Tibial nerve (tissue), 4 donors: ENCODE measurements at regions not wholly inside any gene's neighbourhood (a gene's known extent, or its start where the extent isn't known, plus 50 kb on each side); places are given as distances from the start of the nearest gene placed in this dataset.

Experiments used
- EP300 ChIP-seq, 2 donors: sonication (generic); formaldehyde crosslinking; IDR thresholded peaks; one replicate each; pipeline ENCODE4 v1.6.1; 2017; ENCODE audit warnings: antibody characterized with exemption in 2 of 2, mild to moderate bottlenecking in 1 of 2
- POLR2A ChIP-seq, 2 donors: fragments of 450-650 bp; IDR thresholded peaks; one replicate each; pipeline ENCODE4 v1.6.1; 2017; ENCODE audit warnings: antibody characterized with exemption in 2 of 2, mild to moderate bottlenecking in 2 of 2, moderate library complexity in 2 of 2
- TF ChIP-seq, protein P1 (sequence below), 5 experiments: fragments of 200-600 bp in 3 of 5; fragments of 450-650 bp in 2 of 5; sonication (generic) in 3 of 5; IDR thresholded peaks; one replicate each; pipeline ENCODE4 v1.5.1; 2016 to 2019; ENCODE audit warnings: antibody characterized with exemption in 5 of 5, mild to moderate bottlenecking in 3 of 5, moderate library complexity in 2 of 5

DNA sequence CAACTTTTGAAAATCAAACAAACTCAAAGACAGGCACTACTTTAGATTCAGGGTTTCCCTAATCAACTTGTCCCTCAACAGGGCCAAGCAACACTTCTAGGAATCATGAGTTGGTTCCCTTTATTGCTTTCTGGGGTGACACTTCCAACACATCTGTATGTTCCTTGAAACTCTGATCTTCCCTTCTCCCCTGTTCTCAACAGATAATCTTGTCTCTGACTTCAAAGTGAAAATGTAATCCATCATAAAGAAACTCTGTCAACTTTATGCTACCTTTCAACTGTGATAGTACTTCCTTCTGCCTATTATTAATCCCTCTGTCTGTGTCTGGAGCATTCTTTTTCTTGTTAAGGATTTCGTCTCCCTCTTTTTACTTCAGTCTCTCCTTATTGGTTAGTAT, 250.1 kb upstream of the MEF2C start:
- TF ChIP-seq, protein P1, sequence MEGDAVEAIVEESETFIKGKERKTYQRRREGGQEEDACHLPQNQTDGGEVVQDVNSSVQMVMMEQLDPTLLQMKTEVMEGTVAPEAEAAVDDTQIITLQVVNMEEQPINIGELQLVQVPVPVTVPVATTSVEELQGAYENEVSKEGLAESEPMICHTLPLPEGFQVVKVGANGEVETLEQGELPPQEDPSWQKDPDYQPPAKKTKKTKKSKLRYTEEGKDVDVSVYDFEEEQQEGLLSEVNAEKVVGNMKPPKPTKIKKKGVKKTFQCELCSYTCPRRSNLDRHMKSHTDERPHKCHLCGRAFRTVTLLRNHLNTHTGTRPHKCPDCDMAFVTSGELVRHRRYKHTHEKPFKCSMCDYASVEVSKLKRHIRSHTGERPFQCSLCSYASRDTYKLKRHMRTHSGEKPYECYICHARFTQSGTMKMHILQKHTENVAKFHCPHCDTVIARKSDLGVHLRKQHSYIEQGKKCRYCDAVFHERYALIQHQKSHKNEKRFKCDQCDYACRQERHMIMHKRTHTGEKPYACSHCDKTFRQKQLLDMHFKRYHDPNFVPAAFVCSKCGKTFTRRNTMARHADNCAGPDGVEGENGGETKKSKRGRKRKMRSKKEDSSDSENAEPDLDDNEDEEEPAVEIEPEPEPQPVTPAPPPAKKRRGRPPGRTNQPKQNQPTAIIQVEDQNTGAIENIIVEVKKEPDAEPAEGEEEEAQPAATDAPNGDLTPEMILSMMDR (IDR thresholded peaks at IDR 0.05): no peak
- TF ChIP-seq POLR2A (IDR thresholded peaks at IDR 0.05): no peak
- no peak for TF ChIP-seq EP300 (IDR thresholded peaks at IDR 0.05)
